Small intestine (tissue), 7 donors: ENCODE measurements at regions not wholly inside any gene's neighbourhood (a gene's known extent, or its start where the extent isn't known, plus 50 kb on each side); places are given as distances from the start of the nearest gene placed in this dataset.

Experiments
- DNase-seq, 2 donors: peaks; one replicate each; pipeline versions ENCODE4 v3.0.0 to v3.0.0-alpha.2; 2013
- FAIRE-seq: peaks from 2 replicates; lab custom pipeline; 2012; peaks lifted over from hg19 to GRCh38; lab: Jason Lieb, UNC
- H3K27ac ChIP-seq, 3 donors: one replicate each; pipeline ENCODE4 v1.5.1; 2013; ENCODE audit warnings: low read length in 2 of 3, mild to moderate bottlenecking in 2 of 3, control low read depth in 1 of 3, inconsistent platforms in 1 of 3, low read depth in 1 of 3, moderate library complexity in 1 of 3
- H3K27me3 ChIP-seq, 3 donors: one replicate each; pipeline ENCODE4 v1.6.1; 2013; ENCODE audit warnings: low read length in 3 of 3, inconsistent platforms in 1 of 3; ENCODE audit not compliant: control insufficient read depth in 3 of 3, insufficient read depth in 3 of 3
- H3K36me3 ChIP-seq, 3 donors: one replicate each; pipeline ENCODE4 v1.6.1; 2013; ENCODE audit warnings: low read length in 3 of 3, inconsistent platforms in 1 of 3, low read depth in 1 of 3, mild to moderate bottlenecking in 1 of 3, moderate library complexity in 1 of 3; ENCODE audit not compliant: control insufficient read depth in 3 of 3, insufficient read depth in 2 of 3
- H3K4me1 ChIP-seq, 3 donors: one replicate each; pipeline ENCODE4 v1.6.1; 2013; ENCODE audit warnings: low read length in 2 of 3, inconsistent platforms in 1 of 3, low read depth in 1 of 3, mild to moderate bottlenecking in 1 of 3, moderate library complexity in 1 of 3; ENCODE audit not compliant: control insufficient read depth in 3 of 3, insufficient read depth in 2 of 3
- H3K4me3 ChIP-seq, 3 donors: one replicate each; pipeline ENCODE4 v1.5.1; 2013; ENCODE audit warnings: low read length in 3 of 3, control low read depth in 1 of 3, inconsistent platforms in 1 of 3, low read depth in 1 of 3, mild to moderate bottlenecking in 1 of 3, moderate library complexity in 1 of 3
- H3K9me3 ChIP-seq, 2 donors: one replicate each; pipeline ENCODE4 v1.6.1; 2013; ENCODE audit warnings: low read depth in 1 of 2, low read length in 1 of 2; ENCODE audit not compliant: control insufficient read depth in 2 of 2, insufficient read depth in 1 of 2
- WGBS, 3 donors: extraction: QIAGEN DNeasy Blood & Tissue Kit; methylation state at CpG; one replicate each; pipeline ENCODE4 v1.1.7; 2013; 5-methylcytosine and 5-hydroxymethylcytosine counted together
- donor health status: healthy with polysubstance abuse.
- donor health status: control.
- donor health status: control.
- donor health status: Bipolar disorder and iron deficiency.
- donor health status: healthy.

DNA sequence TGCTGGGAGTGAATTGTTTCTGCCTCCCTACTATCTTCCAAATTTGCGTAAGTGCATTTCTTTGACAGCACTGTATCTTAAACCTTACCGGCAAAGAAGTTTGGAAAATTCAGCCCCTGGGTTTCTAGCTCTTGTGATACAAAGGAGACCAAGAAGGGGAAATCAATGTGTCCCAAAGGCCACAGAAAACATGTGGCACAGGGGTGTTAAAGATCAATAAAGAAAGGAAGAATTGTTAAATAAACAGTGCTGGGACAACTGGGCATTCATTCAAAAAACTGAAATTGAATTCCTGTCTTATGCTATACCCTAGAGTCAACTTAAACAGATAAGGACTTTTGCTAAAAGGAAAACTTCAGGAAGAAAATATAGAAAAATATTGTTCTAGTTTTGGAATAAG lies 328.1 kb downstream of the MAN2A1 start:
- no peak for DNase-seq
- Histone ChIP-seq H3K9me3 (peaks cover 0 to 4% of the 10 kb centered on the region in 2 donors), H3K36me3 (no peaks in the 10 kb centered on the region), H3K4me1 (no peaks in the 10 kb centered on the region), H3K4me3 (no peak overlapping the region), H3K27ac (no peak overlapping the region), H3K27me3 (no peaks in the 10 kb centered on the region)
- 73 to 93% (median 83%) methylated on average over 2 of the region's 2 CpGs for WGBS, 3 donors
- no peak for FAIRE-seq

DNA sequence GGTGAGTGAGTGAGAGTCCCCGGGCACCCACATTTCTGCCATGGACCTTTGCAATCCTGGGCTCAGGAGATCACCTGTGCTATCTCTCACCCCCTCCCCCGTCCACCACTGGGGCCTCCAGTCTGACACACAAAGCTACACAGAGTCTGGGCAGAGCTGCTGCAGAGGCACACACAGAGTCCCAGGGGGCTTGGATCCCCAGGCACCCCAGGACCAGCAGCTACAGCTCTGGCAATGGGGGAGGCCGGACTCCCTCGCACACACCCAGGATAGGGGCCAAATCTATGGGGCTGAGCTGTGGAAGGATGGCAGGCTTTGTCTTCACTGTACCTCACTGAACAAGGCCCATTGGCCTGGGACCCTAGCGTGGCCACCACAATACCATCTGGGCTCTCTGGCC lies 328.8 kb downstream of the MAN2A1 start:
- Histone ChIP-seq H3K4me3 (no peak overlapping the region), H3K27ac (no peak overlapping the region), H3K27me3 (no peaks in the 10 kb centered on the region), H3K4me1 (no peaks in the 10 kb centered on the region), H3K36me3 (no peaks in the 10 kb centered on the region), H3K9me3 (peaks cover 0 to 4% of the 10 kb centered on the region in 2 donors)
- DNase-seq (no peak), FAIRE-seq (no peak)
- WGBS, 3 donors: 86 to 92% (median 86%) methylated on average over 5 of the region's 5 CpGs

DNA sequence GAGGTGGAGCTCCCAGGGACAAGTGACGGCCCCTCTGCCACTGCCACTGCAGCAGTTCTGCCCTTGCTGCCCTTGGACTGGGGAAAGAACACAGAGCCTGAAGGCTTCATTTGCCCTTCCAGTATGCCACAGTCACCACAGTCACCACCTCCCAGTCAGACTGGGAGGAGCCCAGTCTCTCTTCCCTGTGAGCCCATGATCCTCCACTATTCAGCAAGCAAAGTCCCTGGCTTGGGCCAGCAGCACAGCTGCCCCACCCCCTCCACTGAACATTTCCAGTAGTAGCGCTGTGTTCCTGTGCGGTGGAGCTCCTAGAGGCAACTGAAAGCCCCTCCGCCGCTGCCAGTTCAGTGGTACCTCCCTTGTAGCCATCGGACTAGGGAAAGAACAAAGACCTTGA lies 329.4 kb downstream of the MAN2A1 start:
- H3K27me3 ChIP-seq: no peaks in the 10 kb centered on the region
- no peak overlapping the region for H3K4me3 ChIP-seq
- DNase-seq: no peak
- H3K27ac ChIP-seq: no peak overlapping the region
- H3K36me3 ChIP-seq: no peaks in the 10 kb centered on the region
- H3K4me1 ChIP-seq: no peaks in the 10 kb centered on the region
- WGBS, 3 donors: 91 to 98% (median 92%) methylated on average over 6 of the region's 6 CpGs
- FAIRE-seq: no peak
- H3K9me3 ChIP-seq: peaks cover 0 to 4% of the 10 kb centered on the region in 2 donors

DNA sequence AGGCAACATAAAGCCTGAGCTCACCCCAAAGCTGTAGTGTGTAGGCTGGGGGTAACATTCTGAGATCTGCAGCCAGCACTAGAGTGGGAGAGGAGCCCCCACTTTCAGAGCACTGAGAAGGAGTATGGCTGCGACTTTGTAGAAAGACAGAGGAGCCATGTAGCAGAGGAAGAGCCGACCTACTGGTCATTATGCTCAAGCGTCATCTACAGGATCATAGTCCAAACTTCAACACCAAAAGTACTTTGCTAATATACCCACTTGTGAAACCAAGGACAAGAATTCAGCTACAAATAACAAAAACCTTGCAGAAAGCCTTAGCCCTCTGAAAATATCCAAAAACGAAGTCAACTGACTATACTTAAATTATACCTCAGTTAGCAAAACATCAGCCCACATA lies 330.1 kb downstream of the MAN2A1 start:
- Histone ChIP-seq H3K9me3 (peaks cover 0 to 4% of the 10 kb centered on the region in 2 donors), H3K4me3 (no peak overlapping the region), H3K4me1 (no peaks in the 10 kb centered on the region), H3K27me3 (no peaks in the 10 kb centered on the region), H3K27ac (no peak overlapping the region), H3K36me3 (no peaks in the 10 kb centered on the region)
- FAIRE-seq (no peak), DNase-seq (no peak)
- WGBS, 3 donors: 81 to 93% (median 81%) methylated on average over 4 of the region's 4 CpGs

DNA sequence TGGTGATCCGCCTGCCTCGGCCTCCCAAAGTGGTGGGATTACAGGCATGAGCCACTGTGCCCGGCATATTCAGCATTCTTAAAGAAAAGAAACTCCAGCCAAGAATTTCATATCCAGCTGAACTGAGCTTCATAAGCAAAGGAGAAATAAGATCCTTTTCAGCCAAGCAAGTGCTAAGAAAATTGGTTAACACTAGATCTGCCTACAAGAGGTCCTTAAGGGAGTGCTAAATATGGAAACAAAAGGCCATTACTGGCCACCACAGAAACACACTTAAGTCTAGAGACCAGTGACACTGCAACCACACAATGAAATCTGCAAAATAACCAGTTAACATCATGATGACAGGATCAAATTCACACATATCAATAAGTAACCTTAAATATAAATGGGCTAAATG lies 331.5 kb downstream of the MAN2A1 start:
- 93 to 98% (median 96%) methylated on average over 3 of the region's 3 CpGs for WGBS, 3 donors
- peaks cover 0 to 4% of the 10 kb centered on the region in 2 donors for H3K9me3 ChIP-seq
- no peaks in the 10 kb centered on the region for H3K4me1 ChIP-seq
- FAIRE-seq (no peak), DNase-seq (no peak)
- no peaks in the 10 kb centered on the region for H3K27me3 ChIP-seq
- no peaks in the 10 kb centered on the region for H3K36me3 ChIP-seq
- no peak overlapping the region for H3K27ac ChIP-seq
- H3K4me3 ChIP-seq: no peak overlapping the region

DNA sequence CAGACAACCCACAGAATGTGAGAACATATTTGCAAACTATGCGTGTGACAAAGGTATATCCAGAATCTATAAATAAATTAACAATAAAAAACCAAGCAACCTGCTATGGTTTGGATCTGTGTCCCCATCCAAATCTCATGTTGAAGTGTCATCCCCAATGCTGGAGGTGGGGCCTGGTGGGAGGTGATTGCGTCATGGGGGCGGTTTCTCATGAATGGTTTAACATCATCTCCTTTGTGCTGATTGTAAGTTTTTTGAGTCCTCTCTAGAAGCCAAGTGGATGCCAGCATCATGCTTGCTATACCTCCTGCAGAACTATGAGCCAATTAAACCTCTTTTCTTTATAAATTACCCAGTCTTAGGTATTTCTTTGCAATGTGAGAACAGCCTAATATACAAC lies 335.4 kb downstream of the MAN2A1 start:
- WGBS, 3 donors: 93 to 95% (median 94%) methylated on average over 3 of the region's 3 CpGs
- no peaks in the 10 kb centered on the region for H3K4me1 ChIP-seq
- H3K36me3 ChIP-seq: no peaks in the 10 kb centered on the region
- H3K27me3 ChIP-seq: no peaks in the 10 kb centered on the region
- DNase-seq (no peak), FAIRE-seq (no peak)
- no peak overlapping the region for H3K4me3 ChIP-seq
- no peak overlapping the region for H3K27ac ChIP-seq
- H3K9me3 ChIP-seq: no peaks in the 10 kb centered on the region

DNA sequence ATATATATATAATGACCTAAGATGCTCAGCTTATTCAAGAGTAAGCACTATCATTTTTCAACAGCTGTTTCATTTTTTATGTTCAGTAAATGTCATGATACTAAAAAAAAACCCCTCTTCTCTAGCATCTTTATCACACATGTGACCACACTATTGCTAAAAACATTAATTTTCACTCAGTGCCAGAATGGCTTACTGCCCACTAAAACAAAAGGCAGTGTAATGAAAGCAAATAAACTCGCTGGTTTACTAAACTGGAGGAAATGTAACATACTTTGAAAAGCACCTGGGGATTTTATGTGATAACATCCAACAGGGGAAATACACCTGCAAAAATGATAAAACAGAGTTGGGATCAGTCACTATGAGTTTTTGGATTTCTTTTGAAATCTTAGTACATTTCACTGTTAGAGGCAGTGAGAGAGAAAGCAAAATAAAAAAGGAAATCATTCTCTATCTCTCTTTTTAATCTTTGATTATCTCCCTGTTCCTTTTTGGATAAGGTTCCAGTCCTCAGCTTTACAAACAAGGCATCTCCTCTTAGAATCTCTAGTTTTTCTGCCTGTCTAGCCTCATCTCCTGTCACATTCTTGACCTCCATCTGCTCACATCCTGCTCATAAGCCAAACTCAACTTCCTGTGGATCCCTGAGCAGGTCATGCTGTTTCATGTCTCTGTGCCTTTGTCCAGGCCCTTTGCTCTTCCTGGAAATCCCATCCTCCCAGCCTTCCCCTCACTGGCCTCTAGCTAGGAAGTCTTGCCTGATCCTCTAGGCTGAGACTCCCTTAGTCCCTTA lies 338.0 kb downstream of the MAN2A1 start:
- H3K4me3 ChIP-seq: no peak overlapping the region
- no peaks in the 10 kb centered on the region for H3K9me3 ChIP-seq
- H3K27me3 ChIP-seq: no peaks in the 10 kb centered on the region
- FAIRE-seq (no peak), DNase-seq (no peak)
- no peaks in the 10 kb centered on the region for H3K36me3 ChIP-seq
- no peaks in the 10 kb centered on the region for H3K4me1 ChIP-seq
- no peak overlapping the region for H3K27ac ChIP-seq
- 32 to 56% (median 49%) methylated on average over 1 of the region's 1 CpG for WGBS, 3 donors

DNA sequence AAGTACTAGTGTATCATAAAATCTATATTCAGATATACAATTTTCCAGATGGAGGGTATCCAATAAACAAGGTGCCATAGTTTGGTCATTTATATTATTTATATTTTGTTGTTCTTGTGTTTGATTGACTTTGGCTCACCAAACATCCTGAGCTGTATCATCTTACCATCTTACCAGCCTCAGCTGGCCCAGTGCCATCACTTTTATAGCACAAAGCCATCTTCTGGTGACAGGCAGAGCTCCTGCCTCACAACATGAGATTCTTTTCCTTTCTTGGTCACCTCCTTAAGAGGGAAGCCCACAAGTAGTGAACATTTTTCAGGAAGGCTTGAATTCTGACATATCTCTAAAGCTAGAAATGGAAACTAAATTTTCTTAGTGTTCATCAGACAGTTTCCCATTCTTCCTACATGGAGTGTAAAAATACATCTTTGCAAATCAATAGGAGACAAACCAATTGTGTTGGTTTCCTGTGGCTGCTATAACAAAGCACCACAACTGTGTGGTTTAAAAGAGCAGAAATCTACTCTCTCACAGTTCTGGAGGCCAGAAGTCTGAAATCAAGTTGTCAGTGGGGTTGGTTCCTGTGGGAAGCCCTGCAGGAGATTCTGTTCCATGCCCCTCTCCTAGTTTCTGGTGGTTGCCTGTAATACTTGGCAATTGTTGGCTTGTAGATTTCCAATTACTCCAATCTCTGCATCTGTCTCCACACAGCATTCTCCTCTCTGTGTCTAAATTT lies 341.8 kb downstream of the MAN2A1 start:
- Histone ChIP-seq H3K4me1 (no peaks in the 10 kb centered on the region), H3K9me3 (no peaks in the 10 kb centered on the region), H3K4me3 (no peak overlapping the region), H3K27ac (no peak overlapping the region), H3K27me3 (peaks cover 0 to 2% (median 0%) of the 10 kb centered on the region in 3 donors), H3K36me3 (no peaks in the 10 kb centered on the region)
- FAIRE-seq (no peak), DNase-seq (no peak)
